Mesenchymal stem cell (in vitro differentiated cells and primary cell): ENCODE measurements at regions not wholly inside any gene's neighbourhood (a gene's known extent, or its start where the extent isn't known, plus 50 kb on each side); places are given as distances from the start of the nearest gene placed in this dataset.

ENCODE experiments used
- DNase-seq: peaks from one replicate; pipeline ENCODE4 v3.0.0-alpha.2; 2013
- H2AFZ ChIP-seq: one replicate; pipeline ENCODE4 v1.6.1; 2013; ENCODE audit warnings: low read depth, mild to moderate bottlenecking, control low read depth, inconsistent platforms, low read length, moderate library complexity
- H2AK5ac ChIP-seq: 2 replicates; pipeline ENCODE4 v1.6.1; 2013; ENCODE audit warnings: low read length, moderate library complexity, mild to moderate bottlenecking, inconsistent platforms; ENCODE audit not compliant: severe bottlenecking
- H2BK120ac ChIP-seq: one replicate; pipeline ENCODE4 v1.6.1; 2013; ENCODE audit warnings: low read depth, mild to moderate bottlenecking, inconsistent platforms, low read length, moderate library complexity
- H2BK12ac ChIP-seq, 2 experiments: one replicate each; pipeline ENCODE4 v1.6.1; 2013; ENCODE audit warnings: inconsistent platforms in 2 of 2, low read length in 2 of 2, mild to moderate bottlenecking in 2 of 2, moderate library complexity in 2 of 2, control low read depth in 1 of 2
- H2BK15ac ChIP-seq: one replicate; pipeline ENCODE4 v1.6.1; 2013; ENCODE audit warnings: mild to moderate bottlenecking, low read depth, inconsistent platforms; ENCODE audit not compliant: poor library complexity, severe bottlenecking
- H2BK5ac ChIP-seq: 2 replicates; pipeline ENCODE4 v1.6.1; 2013; ENCODE audit warnings: low read depth, mild to moderate bottlenecking, low read length, control low read depth, inconsistent platforms; ENCODE audit not compliant: poor library complexity, severe bottlenecking
- H3K14ac ChIP-seq, 2 experiments: one replicate each; pipeline ENCODE4 v1.6.1; 2013; ENCODE audit warnings: inconsistent platforms in 2 of 2, low read length in 2 of 2, control low read depth in 1 of 2, mild to moderate bottlenecking in 1 of 2, moderate library complexity in 1 of 2
- H3K18ac ChIP-seq, 2 experiments: one replicate each; pipeline ENCODE4 v1.6.1; 2013; ENCODE audit warnings: inconsistent platforms in 2 of 2, low read length in 2 of 2, control low read depth in 1 of 2, low read depth in 1 of 2, mild to moderate bottlenecking in 1 of 2
- H3K23ac ChIP-seq, 2 experiments: one replicate each; pipeline ENCODE4 v1.6.1; 2013; ENCODE audit warnings: inconsistent platforms in 2 of 2, low read length in 2 of 2, mild to moderate bottlenecking in 2 of 2, moderate library complexity in 2 of 2, control low read depth in 1 of 2
- H3K27ac ChIP-seq: 2 replicates; pipeline ENCODE4 v1.5.1; 2013; ENCODE audit warnings: mild to moderate bottlenecking, moderate library complexity, low read length, control low read depth, inconsistent platforms; ENCODE audit not compliant: poor library complexity, severe bottlenecking
- H3K27me3 ChIP-seq, 2 experiments: 2 replicates each; pipeline versions ENCODE4 v1.6.1 to v1.7.0; 2013; ENCODE audit warnings: low read length in 2 of 2, mild to moderate bottlenecking in 2 of 2, moderate library complexity in 2 of 2, control low read depth in 1 of 2, inconsistent platforms in 1 of 2; ENCODE audit not compliant: control insufficient read depth in 1 of 2, insufficient read depth in 1 of 2
- H3K36me3 ChIP-seq, 2 experiments: 2 replicates each; pipeline versions ENCODE4 v1.6.1 to v1.7.0; 2013; ENCODE audit warnings: low read length in 2 of 2, control low read depth in 1 of 2, inconsistent platforms in 1 of 2, low read depth in 1 of 2, mild to moderate bottlenecking in 1 of 2; ENCODE audit not compliant: insufficient read depth in 2 of 2, control insufficient read depth in 1 of 2
- H3K4ac ChIP-seq, 2 experiments: one replicate each; pipeline ENCODE4 v1.6.1; 2013; ENCODE audit warnings: inconsistent platforms in 2 of 2, low read length in 2 of 2, mild to moderate bottlenecking in 2 of 2, moderate library complexity in 2 of 2, control low read depth in 1 of 2, low read depth in 1 of 2
- H3K4me1 ChIP-seq: 2 replicates; pipeline ENCODE4 v1.6.1; 2013; ENCODE audit warnings: low read depth, low read length, control low read depth; ENCODE audit not compliant: control insufficient read depth, insufficient read depth
- H3K4me2 ChIP-seq: 2 replicates; pipeline ENCODE4 v1.6.1; 2013; ENCODE audit warnings: low read length, mild to moderate bottlenecking, inconsistent platforms; ENCODE audit not compliant: poor library complexity, severe bottlenecking
- H3K4me3 ChIP-seq, 2 experiments: 2 replicates each; pipeline versions ENCODE4 v1.5.1 to v1.7.0; 2013; ENCODE audit warnings: low read length in 2 of 2, mild to moderate bottlenecking in 2 of 2, control low read depth in 1 of 2, low read depth in 1 of 2; ENCODE audit not compliant: insufficient read depth in 1 of 2
- H3K79me1 ChIP-seq: replicated peaks from 2 replicates; pipeline ENCODE4 v1.6.1; 2013; ENCODE audit warnings: mild to moderate bottlenecking, control low read depth, low read length, inconsistent platforms; ENCODE audit not compliant: poor library complexity, severe bottlenecking
- H3K9ac ChIP-seq: 2 replicates; pipeline ENCODE4 v1.7.0; 2013; ENCODE audit warnings: mild to moderate bottlenecking, low read length, moderate library complexity
- H3K9me3 ChIP-seq: 2 replicates; pipeline ENCODE4 v1.7.0; 2013; ENCODE audit warnings: mild to moderate bottlenecking, low read length; ENCODE audit not compliant: control insufficient read depth
- H4K8ac ChIP-seq: one replicate; pipeline ENCODE4 v1.6.1; 2013; ENCODE audit warnings: inconsistent platforms, mild to moderate bottlenecking, low read length, moderate library complexity
- H4K91ac ChIP-seq: one replicate; pipeline ENCODE4 v1.6.1; 2013; ENCODE audit warnings: mild to moderate bottlenecking, low read length, inconsistent platforms
- whole genome bisulfite sequencing: methylation state at CpG from one replicate; pipeline ENCODE4 v1.1.7; 2013; ENCODE audit warnings: mixed read lengths; 5-methylcytosine and 5-hydroxymethylcytosine counted together

DNA sequence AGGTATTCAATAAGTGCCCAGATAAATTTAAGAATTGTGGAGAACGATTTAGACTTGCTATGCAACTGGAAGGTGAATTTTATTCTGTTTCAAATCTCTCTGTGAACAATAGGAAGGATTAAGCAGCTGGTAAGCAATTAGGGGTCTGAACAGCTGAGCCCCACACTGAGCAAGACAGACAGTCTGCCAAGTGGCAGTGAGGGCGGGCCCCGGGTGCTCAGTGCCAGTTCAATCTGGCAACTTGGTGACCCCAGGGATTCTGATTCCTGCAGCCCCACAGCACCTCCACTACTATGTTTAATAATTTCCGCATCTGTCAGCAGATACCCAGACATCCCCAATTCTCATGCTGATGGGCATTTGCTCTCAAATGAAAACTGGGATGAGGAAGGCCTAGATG is 317.3 kb downstream of the PPP1R2C start:
- H3K27me3 ChIP-seq: peaks cover 0 to 5% of the 10 kb centered on the region in 2 experiments
- H3K18ac ChIP-seq: no peak overlapping the region
- no peak overlapping the region for H3K9ac ChIP-seq
- no peak overlapping the region for H2BK12ac ChIP-seq
- no peak overlapping the region for H4K91ac ChIP-seq
- H3K23ac ChIP-seq: no peak overlapping the region
- no peak overlapping the region for H4K8ac ChIP-seq
- H2BK5ac ChIP-seq: no peak overlapping the region
- H2AFZ ChIP-seq: no peak overlapping the region
- H3K4me1 ChIP-seq: no peaks in the 10 kb centered on the region
- no peak for DNase-seq
- no peak overlapping the region for H3K4me3 ChIP-seq
- H3K14ac ChIP-seq: no peak overlapping the region
- no peak overlapping the region for H2AK5ac ChIP-seq
- H3K4me2 ChIP-seq: no peak overlapping the region
- H3K27ac ChIP-seq: no peak overlapping the region
- no peak overlapping the region for H2BK15ac ChIP-seq
- 85% methylated on average over 3 of the region's 4 CpGs for WGBS
- H3K4ac ChIP-seq: no peak overlapping the region
- no peaks in the 10 kb centered on the region for H3K9me3 ChIP-seq
- H3K79me1 ChIP-seq: no peaks in the 10 kb centered on the region
- H3K36me3 ChIP-seq: no peaks in the 10 kb centered on the region
- H2BK120ac ChIP-seq: no peak overlapping the region

GRCh38 chrX:42459735-42460134 is 318.2 kb downstream of the PPP1R2C start:
- Histone ChIP-seq H2BK12ac (no peak overlapping the region), H3K18ac (no peak overlapping the region), H3K9me3 (no peaks in the 10 kb centered on the region), H2AFZ (no peak overlapping the region), H4K91ac (no peak overlapping the region), H3K4me2 (no peak overlapping the region), H2BK120ac (no peak overlapping the region), H3K4me1 (no peaks in the 10 kb centered on the region), H3K36me3 (no peaks in the 10 kb centered on the region), H3K9ac (no peak overlapping the region), H2AK5ac (no peak overlapping the region), H3K23ac (no peak overlapping the region), H3K4me3 (no peak overlapping the region), H3K79me1 (no peaks in the 10 kb centered on the region), H2BK15ac (no peak overlapping the region), H3K27me3 (peaks cover 0 to 5% of the 10 kb centered on the region in 2 experiments), H4K8ac (no peak overlapping the region), H3K27ac (no peak overlapping the region), H3K14ac (no peak overlapping the region), H2BK5ac (no peak overlapping the region), H3K4ac (no peak overlapping the region)
- no peak for DNase-seq

GRCh38 chrX:42456176-42456700 is 321.7 kb downstream of the PPP1R2C start:
- DNase-seq: no peak
- 88% methylated on average over 7 of the region's 9 CpGs for WGBS
- H3K36me3 ChIP-seq: no peaks in the 10 kb centered on the region
- no peak overlapping the region for H3K4ac ChIP-seq
- no peak overlapping the region for H3K23ac ChIP-seq
- H2BK12ac ChIP-seq: no peak overlapping the region
- H3K79me1 ChIP-seq: no peaks in the 10 kb centered on the region
- no peak overlapping the region for H2BK120ac ChIP-seq
- H4K8ac ChIP-seq: no peak overlapping the region
- H3K9me3 ChIP-seq: no peaks in the 10 kb centered on the region
- no peak overlapping the region for H3K4me2 ChIP-seq
- no peak overlapping the region for H2BK5ac ChIP-seq
- H3K18ac ChIP-seq: no peak overlapping the region
- no peak overlapping the region for H3K14ac ChIP-seq
- no peak overlapping the region for H3K4me3 ChIP-seq
- H3K4me1 ChIP-seq: no peaks in the 10 kb centered on the region
- no peak overlapping the region for H3K9ac ChIP-seq
- no peak overlapping the region for H4K91ac ChIP-seq
- no peak overlapping the region for H3K27ac ChIP-seq
- peaks cover 0 to 5% of the 10 kb centered on the region in 2 experiments for H3K27me3 ChIP-seq
- no peak overlapping the region for H2BK15ac ChIP-seq
- no peak overlapping the region for H2AK5ac ChIP-seq
- H2AFZ ChIP-seq: no peak overlapping the region

- H3K9me3 ChIP-seq: peaks cover 5% of the 10 kb centered on the region
- no peaks in the 10 kb centered on the region for H3K36me3 ChIP-seq
- no peak overlapping the region for H4K91ac ChIP-seq
- DNase-seq: no peak
- no peak overlapping the region for H2BK120ac ChIP-seq
- no peak overlapping the region for H3K23ac ChIP-seq
- H2BK5ac ChIP-seq: no peak overlapping the region
- H3K27me3 ChIP-seq: no peaks in the 10 kb centered on the region
- H3K4me1 ChIP-seq: no peaks in the 10 kb centered on the region
- no peak overlapping the region for H3K27ac ChIP-seq
- no peak overlapping the region for H3K9ac ChIP-seq
- H4K8ac ChIP-seq: no peak overlapping the region
- H2BK15ac ChIP-seq: no peak overlapping the region
- H3K4ac ChIP-seq: no peak overlapping the region
- H3K4me2 ChIP-seq: no peak overlapping the region
- H2BK12ac ChIP-seq: no peak overlapping the region
- no peak overlapping the region for H3K14ac ChIP-seq
- H2AK5ac ChIP-seq: no peak overlapping the region
- no peak overlapping the region for H3K18ac ChIP-seq
- no peak overlapping the region for H3K4me3 ChIP-seq
- H3K79me1 ChIP-seq: no peaks in the 10 kb centered on the region
- H2AFZ ChIP-seq: no peak overlapping the region
Observed at GRCh38 chrX:42450228-42450627, 327.7 kb downstream of the PPP1R2C start.
